ENCODE measurements at regions not wholly inside any gene's neighbourhood (a gene's known extent, or its start where the extent isn't known, plus 50 kb on each side); places are given as distances from the start of the nearest gene placed in this dataset.

DNA sequence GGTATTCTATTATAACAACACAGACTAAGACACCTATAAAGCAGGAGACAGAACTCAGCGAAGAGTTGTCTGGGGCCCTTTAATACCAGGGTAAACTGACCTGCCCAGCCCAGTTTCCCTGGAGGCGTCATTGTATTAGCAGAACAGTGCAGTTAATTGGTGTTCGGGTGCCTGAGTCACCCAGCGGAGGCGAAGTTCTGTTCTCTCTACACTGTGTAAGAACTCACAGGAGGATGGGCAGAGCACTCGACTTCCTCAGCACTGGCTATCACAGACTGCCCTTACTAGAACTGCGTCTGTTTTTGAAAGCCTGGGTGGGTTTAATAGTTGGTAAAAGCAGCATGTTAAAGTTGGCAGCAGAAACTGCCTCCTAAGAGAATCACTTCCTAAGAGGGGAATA, 106.5 kb upstream of the ATP8B1 start:
- no peaks in the 10 kb centered on the region for H3K4me1 ChIP-seq (ENCODE audit: control insufficient read depth in 4 of 4, insufficient read depth in 4 of 4, low read length in 3 of 4)
- DNase-seq (ENCODE audit: low spot score): no peak
- 89% methylated on average over 7 of the region's 7 CpGs for WGBS

DNA sequence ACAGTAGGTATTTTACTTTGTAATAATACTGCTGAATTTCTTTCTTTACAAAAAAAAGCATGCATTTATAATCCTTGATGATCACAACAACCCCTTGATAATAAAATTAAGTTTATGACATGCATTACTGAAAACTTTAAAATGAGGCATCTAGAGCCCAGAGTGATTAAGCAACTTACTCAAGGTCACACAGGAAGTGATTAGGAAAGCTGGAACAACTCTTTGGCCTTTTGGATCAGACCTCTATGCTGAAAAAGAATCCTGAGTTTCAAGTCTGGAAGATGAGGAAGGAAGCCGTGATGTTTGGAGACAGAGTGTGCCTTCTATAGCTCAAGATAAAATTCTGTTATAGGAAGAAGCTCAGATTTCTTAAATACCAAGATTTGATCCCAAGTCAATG, 105.0 kb upstream of the ATP8B1 start:
- Histone ChIP-seq H3K36me3 (ENCODE audit: control insufficient read depth in 4 of 4, insufficient read depth in 3 of 4, low read depth in 1 of 4, low read length in 3 of 4) (no peaks in the 10 kb centered on the region), H3K4me1 (ENCODE audit: control insufficient read depth in 4 of 4, insufficient read depth in 4 of 4, low read length in 3 of 4) (no peaks in the 10 kb centered on the region), H3K4me3 (ENCODE audit: low read depth in 1 of 3, low read length in 3 of 3) (no peak overlapping the region), H3K9me3 (ENCODE audit: control insufficient read depth in 4 of 4, low read length in 3 of 4) (no peaks in the 10 kb centered on the region), H3K9ac (ENCODE audit: low read depth in 1 of 2, low read length in 2 of 2) (no peak overlapping the region), H3K27ac (ENCODE audit: low read depth in 1 of 2, low read length in 2 of 2) (no peak overlapping the region), H3K27me3 (ENCODE audit: control insufficient read depth in 4 of 4, insufficient read depth in 4 of 4, low read length in 3 of 4) (no peaks in the 10 kb centered on the region)
- peak; percentile 44 for TF ChIP-seq NR2F2 (IDR thresholded peaks at IDR 0.05)
- TF ChIP-seq HNF4G (IDR thresholded peaks at IDR 0.05): no peak
- no peak for DNase-seq (ENCODE audit: low spot score)
- 83% methylated on average over 1 of the region's 1 CpG for WGBS

More for the DNA sequence above, 106.5 kb upstream of the ATP8B1 start:
- Histone ChIP-seq H3K9ac (ENCODE audit: low read depth in 1 of 2, low read length in 2 of 2) (no peak overlapping the region), H3K4me3 (ENCODE audit: low read depth in 1 of 3, low read length in 3 of 3) (no peak overlapping the region), H3K27me3 (ENCODE audit: control insufficient read depth in 4 of 4, insufficient read depth in 4 of 4, low read length in 3 of 4) (no peaks in the 10 kb centered on the region), H3K9me3 (ENCODE audit: control insufficient read depth in 4 of 4, low read length in 3 of 4) (no peaks in the 10 kb centered on the region), H3K36me3 (ENCODE audit: control insufficient read depth in 4 of 4, insufficient read depth in 3 of 4, low read depth in 1 of 4, low read length in 3 of 4) (no peaks in the 10 kb centered on the region), H3K27ac (ENCODE audit: low read depth in 1 of 2, low read length in 2 of 2) (no peak overlapping the region)
- TF ChIP-seq GABPA (IDR thresholded peaks at IDR 0.05 in 1 of 2, conservative IDR thresholded peaks at IDR 0.05 in 1 of 2): no peak
- TF ChIP-seq, protein P1, sequence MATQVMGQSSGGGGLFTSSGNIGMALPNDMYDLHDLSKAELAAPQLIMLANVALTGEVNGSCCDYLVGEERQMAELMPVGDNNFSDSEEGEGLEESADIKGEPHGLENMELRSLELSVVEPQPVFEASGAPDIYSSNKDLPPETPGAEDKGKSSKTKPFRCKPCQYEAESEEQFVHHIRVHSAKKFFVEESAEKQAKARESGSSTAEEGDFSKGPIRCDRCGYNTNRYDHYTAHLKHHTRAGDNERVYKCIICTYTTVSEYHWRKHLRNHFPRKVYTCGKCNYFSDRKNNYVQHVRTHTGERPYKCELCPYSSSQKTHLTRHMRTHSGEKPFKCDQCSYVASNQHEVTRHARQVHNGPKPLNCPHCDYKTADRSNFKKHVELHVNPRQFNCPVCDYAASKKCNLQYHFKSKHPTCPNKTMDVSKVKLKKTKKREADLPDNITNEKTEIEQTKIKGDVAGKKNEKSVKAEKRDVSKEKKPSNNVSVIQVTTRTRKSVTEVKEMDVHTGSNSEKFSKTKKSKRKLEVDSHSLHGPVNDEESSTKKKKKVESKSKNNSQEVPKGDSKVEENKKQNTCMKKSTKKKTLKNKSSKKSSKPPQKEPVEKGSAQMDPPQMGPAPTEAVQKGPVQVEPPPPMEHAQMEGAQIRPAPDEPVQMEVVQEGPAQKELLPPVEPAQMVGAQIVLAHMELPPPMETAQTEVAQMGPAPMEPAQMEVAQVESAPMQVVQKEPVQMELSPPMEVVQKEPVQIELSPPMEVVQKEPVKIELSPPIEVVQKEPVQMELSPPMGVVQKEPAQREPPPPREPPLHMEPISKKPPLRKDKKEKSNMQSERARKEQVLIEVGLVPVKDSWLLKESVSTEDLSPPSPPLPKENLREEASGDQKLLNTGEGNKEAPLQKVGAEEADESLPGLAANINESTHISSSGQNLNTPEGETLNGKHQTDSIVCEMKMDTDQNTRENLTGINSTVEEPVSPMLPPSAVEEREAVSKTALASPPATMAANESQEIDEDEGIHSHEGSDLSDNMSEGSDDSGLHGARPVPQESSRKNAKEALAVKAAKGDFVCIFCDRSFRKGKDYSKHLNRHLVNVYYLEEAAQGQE (IDR thresholded peaks at IDR 0.05): no peak
- TF ChIP-seq RAD21 (IDR thresholded peaks at IDR 0.05): no peak
- TF ChIP-seq, protein P2, sequence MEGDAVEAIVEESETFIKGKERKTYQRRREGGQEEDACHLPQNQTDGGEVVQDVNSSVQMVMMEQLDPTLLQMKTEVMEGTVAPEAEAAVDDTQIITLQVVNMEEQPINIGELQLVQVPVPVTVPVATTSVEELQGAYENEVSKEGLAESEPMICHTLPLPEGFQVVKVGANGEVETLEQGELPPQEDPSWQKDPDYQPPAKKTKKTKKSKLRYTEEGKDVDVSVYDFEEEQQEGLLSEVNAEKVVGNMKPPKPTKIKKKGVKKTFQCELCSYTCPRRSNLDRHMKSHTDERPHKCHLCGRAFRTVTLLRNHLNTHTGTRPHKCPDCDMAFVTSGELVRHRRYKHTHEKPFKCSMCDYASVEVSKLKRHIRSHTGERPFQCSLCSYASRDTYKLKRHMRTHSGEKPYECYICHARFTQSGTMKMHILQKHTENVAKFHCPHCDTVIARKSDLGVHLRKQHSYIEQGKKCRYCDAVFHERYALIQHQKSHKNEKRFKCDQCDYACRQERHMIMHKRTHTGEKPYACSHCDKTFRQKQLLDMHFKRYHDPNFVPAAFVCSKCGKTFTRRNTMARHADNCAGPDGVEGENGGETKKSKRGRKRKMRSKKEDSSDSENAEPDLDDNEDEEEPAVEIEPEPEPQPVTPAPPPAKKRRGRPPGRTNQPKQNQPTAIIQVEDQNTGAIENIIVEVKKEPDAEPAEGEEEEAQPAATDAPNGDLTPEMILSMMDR (IDR thresholded peaks at IDR 0.05; ENCODE audit: low read depth, low read length, missing input control): no peak
- no peak for TF ChIP-seq EGR1 (IDR thresholded peaks at IDR 0.05; ENCODE audit: low read depth in 2 of 2)
- no peak for TF ChIP-seq FOXA2 (IDR thresholded peaks at IDR 0.05)

DNA sequence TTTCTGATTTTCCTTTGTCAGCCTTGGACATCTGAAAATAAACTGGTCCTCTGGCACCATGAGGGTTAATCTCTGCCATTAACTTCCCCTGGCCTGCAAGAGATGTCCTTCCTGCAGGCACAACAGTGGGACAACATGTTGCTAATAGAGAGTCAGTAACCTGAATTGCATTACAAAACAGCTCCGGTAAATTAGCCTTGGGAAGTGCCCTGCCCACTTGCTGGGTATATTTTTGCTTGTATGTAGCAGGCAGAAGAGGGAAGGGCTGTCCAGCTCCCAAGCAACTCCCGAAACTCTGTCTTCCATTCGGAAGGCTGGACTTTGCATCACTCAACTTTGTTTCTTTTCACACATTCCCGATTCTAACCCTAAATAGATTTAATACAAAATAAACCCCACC, 104.4 kb upstream of the ATP8B1 start:
- Histone ChIP-seq H3K9ac (ENCODE audit: low read depth in 1 of 2, low read length in 2 of 2) (no peak overlapping the region), H3K4me1 (ENCODE audit: control insufficient read depth in 4 of 4, insufficient read depth in 4 of 4, low read length in 3 of 4) (no peaks in the 10 kb centered on the region), H3K9me3 (ENCODE audit: control insufficient read depth in 4 of 4, low read length in 3 of 4) (no peaks in the 10 kb centered on the region), H3K27me3 (ENCODE audit: control insufficient read depth in 4 of 4, insufficient read depth in 4 of 4, low read length in 3 of 4) (no peaks in the 10 kb centered on the region), H3K27ac (ENCODE audit: low read depth in 1 of 2, low read length in 2 of 2) (no peak overlapping the region), H3K36me3 (ENCODE audit: control insufficient read depth in 4 of 4, insufficient read depth in 3 of 4, low read depth in 1 of 4, low read length in 3 of 4) (no peaks in the 10 kb centered on the region), H3K4me3 (ENCODE audit: low read depth in 1 of 3, low read length in 3 of 3) (no peak overlapping the region)
- DNase-seq (ENCODE audit: low spot score): no peak
- 79% methylated on average over 4 of the region's 4 CpGs for WGBS
- TF ChIP-seq FOXA1 (IDR thresholded peaks at IDR 0.05) (no peak), RXRA (IDR thresholded peaks at IDR 0.05) (no peak), EGR1 (IDR thresholded peaks at IDR 0.05; ENCODE audit: low read depth in 2 of 2) (no peak), RAD21 (IDR thresholded peaks at IDR 0.05) (no peak), NR2F2 (IDR thresholded peaks at IDR 0.05) (no peak)
- TF ChIP-seq, protein P3, sequence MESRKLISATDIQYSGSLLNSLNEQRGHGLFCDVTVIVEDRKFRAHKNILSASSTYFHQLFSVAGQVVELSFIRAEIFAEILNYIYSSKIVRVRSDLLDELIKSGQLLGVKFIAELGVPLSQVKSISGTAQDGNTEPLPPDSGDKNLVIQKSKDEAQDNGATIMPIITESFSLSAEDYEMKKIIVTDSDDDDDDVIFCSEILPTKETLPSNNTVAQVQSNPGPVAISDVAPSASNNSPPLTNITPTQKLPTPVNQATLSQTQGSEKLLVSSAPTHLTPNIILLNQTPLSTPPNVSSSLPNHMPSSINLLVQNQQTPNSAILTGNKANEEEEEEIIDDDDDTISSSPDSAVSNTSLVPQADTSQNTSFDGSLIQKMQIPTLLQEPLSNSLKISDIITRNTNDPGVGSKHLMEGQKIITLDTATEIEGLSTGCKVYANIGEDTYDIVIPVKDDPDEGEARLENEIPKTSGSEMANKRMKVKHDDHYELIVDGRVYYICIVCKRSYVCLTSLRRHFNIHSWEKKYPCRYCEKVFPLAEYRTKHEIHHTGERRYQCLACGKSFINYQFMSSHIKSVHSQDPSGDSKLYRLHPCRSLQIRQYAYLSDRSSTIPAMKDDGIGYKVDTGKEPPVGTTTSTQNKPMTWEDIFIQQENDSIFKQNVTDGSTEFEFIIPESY (IDR thresholded peaks at IDR 0.05): no peak
- TF ChIP-seq, protein P2 (IDR thresholded peaks at IDR 0.05; ENCODE audit: low read depth, low read length, missing input control): no peak
- TF ChIP-seq, protein P4, sequence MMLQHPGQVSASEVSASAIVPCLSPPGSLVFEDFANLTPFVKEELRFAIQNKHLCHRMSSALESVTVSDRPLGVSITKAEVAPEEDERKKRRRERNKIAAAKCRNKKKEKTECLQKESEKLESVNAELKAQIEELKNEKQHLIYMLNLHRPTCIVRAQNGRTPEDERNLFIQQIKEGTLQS (IDR thresholded peaks at IDR 0.05): no peak

All from liver (tissue), 8 donors.